ENCODE measurements at regions not wholly inside any gene's neighbourhood (a gene's known extent, or its start where the extent isn't known, plus 50 kb on each side); places are given as distances from the start of the nearest gene placed in this dataset.

GRCh38 chr4:162952232-162952631 is 214.5 kb downstream of the NAF1 start:
- TF ChIP-seq CTCF (IDR thresholded peaks at IDR 0.05): no peak
- no peak for TF ChIP-seq POLR2A (IDR thresholded peaks at IDR 0.05)

All from adrenal gland (tissue), 5 donors.